Hematopoietic multipotent progenitor cell treated with erythropoietin and hydrocortisone succinate and interleukin-3 and kit ligand, for 17 days (in vitro differentiated cells): ENCODE measurements at regions not wholly inside any gene's neighbourhood (a gene's known extent, or its start where the extent isn't known, plus 50 kb on each side); places are given as distances from the start of the nearest gene placed in this dataset.
"Not testable (repeated sequence)": the region's sequence is repeated elsewhere in the genome, so short reads cannot be mapped to it uniquely, and the experiment has no call there.

Source experiments
- DNase-seq: peaks from one replicate; pipeline ENCODE4 v3.0.0-alpha.2; 2015; ENCODE audit warnings: low spot score

DNA sequence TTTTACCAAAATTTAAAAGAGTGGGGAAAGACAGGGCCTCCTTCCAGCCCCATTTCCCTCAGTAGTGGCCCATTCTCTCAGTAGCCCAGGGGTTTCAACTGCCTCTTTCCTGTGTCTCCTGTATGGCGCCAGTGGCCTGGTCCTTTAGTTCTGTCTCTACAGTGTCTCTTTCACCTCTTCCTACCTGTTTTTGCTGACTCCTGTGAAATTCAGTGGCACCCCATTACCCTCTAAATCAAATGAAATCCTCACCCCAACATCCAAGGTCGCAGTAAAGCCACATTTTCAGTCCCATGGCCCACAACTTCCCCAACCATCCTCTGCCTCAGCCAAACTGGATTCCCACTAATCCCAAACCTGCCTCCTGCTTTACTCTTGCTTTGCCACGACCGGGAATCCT, 200.7 kb downstream of the IPMK start:
- DNase-seq: no peak

DNA sequence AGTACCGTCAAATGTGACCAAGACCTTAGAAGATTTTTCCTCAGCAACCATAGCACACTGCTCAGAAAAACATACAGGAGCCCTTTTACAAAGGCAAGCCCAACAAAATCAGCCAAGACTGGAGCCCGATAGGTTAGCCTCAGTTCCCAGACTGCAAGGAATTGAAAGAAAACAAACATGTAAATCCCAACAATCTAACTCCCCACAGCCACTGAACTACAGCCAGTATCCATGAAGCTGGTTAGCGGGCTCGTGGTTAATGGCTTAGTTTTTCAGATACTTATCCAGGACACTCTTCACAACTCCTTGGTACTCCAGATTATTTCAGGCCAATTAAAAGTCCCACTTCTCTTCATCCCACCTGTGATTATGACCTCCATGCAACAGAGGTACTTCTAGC, 201.6 kb downstream of the IPMK start:
- DNase-seq: no peak

DNA sequence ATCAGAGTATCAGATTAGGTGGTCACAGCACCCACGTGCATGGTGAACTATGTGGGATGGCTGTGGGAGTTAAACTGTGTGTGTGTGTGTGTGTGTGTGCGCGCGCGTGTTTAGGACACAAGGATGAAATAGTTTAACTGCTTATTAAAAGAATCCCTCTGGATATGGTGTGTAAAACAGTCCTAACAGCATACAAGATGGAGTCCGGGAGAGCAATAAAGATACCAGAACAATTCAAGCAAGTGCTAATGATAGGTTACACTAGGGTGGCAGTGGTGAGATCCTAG, 202.2 kb downstream of the IPMK start:
- DNase-seq: no peak

DNA sequence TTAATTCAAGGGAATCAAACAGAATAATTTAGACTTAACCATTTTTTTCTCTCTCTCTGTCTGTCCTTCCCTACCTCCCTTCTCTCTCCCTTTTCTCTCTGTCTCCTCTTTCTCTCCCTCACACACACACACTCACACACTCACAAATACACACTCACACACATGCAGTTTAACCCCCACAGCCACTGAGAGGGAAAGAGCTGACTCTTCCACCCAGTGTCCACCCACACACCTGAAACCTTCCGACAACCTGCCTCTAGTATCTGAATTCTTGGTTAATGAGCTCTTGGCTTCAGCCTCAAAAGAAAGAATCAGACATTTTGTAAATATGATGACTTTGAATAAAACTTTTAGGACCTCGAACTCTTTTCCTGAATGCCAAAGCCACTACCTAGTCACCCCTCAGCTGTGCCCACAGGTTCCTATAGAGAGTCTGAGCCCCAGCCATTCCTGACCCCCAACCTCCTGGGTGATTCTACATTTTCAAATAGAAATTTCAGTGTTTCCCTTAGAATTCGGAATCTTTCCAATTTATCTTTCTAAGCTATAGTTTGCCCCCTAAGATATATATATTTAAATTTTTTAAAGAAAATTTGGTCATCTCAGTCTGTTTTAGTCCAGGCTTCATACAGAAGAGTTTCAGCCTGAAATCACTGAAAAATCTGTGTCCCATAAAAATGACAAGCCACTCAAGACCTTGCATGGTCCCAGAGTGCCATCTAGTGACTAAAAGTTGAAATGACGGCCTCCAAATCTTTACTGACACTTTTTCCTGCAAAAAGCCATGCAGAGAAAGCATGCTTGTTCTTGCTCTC, 202.8 kb downstream of the IPMK start:
- peak; percentile 15 for DNase-seq

DNA sequence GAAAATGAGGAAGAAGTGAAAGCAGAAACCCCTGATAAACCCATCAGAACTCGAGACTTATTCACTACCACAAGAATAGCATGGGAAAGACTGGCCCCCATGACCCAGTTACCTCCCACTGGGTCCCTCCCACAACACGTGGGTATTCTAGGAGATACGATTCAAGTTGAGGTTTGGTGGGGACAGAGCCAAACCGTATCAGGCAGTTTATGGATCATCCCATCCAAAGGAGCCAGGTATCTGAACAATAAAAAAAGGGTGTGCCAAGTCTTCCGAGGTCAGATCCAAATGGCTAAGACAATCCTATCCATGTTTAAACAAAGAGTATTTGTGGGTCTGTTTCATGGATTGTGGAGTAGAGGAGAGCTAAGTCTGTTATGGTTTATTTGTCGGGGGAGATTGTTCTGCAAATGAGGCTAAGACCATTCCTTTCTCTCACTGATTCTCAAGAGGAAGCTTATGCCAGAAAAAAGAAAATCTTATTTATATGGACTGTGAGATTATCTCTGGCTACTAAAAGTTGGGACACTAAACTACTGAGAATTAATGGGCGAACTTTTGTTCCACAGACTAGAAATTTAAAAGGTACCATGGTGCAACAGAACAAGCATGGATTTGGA, 203.7 kb downstream of the IPMK start:
- DNase-seq: no peak

DNA sequence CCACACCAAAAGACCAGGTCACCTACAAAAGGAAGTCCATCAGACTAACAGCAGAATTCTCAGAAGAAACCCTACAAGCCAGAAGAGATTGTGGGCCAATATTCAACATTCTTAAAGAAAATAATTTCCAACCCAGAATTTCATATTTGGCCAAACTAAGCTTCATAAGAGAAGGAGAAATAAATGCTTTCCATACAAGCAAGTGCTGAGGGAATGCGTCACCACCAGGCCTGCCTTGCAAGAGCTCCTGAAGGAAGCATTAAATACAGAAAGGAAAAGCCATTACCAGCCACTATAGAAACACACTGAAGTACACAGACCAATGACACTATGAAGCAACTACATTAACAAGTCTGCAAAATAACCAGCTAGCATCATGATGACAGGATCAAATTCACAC, 209.0 kb downstream of the IPMK start:
- not testable (repeated sequence) for DNase-seq

DNA sequence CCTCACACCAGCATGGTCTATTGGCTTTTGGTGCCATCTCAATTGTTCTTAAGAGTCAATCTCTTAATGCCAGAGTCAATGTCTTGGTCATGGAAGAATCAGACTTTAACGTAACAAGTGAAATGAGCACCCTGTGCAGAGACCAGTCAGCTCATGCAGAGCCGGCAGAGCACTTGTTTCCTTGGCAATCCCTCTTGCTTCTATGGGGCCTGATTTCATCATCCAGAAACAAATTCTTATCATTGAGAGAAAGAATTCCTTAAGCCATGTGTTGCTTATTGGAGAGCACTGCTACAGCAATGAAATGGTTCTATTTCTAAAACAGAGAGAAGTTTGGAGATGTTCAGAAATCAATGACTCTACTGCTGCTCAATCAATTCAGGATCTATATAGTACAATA, 212.8 kb downstream of the IPMK start:
- no peak for DNase-seq

DNA sequence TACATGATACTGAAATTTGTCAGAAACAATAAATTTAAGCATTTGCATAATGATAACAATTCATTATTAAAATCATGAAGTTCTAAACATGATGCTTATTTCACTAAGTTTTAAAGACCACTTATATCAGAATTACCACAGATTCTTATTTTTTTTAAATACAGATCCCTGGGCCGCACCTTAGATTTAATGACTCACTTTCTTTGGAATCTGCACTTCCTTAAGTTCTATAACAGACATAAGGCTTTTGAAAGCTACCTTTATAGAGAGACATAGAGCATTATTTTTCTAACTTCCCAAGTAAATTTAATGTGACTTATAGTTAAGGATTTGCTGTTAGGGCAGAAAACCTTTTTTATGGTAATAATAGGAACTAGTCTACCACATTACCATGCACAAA, 214.9 kb downstream of the IPMK start:
- DNase-seq: no peak

DNA sequence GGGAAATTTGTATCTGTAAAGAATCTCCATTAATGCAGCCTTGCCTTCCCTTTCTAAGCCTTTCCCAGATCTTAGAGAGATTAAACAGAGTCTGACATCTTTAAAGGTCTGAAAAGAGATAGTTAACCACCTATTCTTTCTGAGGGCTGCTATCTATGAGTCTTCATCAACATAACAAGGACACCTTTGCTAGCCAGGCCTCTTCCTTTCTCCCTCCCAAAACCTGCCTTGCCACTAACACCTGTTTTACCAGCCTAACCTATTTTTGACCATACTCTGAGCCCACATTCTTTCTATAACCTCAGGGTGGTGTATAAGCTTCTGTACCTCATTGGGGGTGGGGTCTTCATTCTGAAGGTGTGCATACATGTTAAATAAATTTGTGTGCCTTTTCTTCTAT, 217.1 kb downstream of the IPMK start:
- DNase-seq: no peak

DNA sequence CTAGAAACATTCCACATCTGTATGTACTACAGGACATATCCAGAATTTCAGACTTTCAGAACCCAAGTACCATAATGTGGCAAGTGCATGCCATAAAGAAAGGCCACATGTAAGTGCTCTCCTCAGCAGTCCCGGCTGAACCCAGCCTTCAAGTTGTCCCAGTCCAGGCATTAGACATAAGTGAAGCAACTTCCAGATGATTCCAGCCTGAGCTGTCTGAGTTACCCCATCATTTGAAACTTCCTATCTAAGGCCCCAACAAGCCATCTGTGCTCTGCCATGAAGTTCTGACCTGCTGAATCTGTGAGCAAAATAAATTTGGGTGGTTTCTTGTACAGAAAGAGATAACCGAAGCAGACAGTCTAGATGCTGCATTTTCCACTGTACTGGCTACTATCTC, 218.8 kb downstream of the IPMK start:
- no peak for DNase-seq

DNA sequence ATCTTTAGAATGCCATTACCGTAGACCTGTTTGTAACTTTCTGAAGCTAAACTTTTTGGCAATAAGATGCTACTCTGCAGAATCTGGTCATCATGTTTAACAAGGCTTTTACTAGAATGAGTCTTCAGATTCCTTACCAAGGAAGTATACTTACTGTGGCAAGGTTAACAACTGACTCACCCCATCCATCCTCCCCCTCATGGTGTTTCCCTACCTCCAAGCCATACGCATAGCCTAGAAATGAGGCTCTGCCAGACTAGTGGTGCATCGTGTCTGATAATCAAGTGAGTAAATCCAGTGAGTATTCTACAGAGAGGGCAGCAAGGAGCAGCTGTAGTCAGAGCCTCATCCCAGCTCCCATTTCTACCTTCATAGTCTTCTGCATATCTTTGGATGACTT, 223.6 kb downstream of the IPMK start:
- DNase-seq: no peak

DNA sequence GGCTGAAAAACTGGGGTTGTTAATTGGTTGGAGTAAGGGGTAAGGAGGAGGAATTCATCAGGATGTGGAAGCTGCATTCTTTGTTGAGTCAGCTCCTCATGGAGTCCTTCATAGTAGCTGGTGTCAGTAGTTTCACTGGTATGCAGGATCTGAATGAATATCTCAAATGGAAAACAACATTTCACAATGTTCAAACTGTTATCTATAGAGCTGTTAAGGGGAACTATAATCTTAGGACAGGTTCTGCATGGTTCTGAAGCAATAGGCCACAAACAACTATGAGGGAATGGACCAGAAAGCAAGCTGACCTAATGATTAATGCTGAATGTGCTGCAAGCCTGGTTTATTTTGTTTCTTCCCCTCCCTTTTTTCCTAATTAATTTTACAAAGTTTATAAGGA, 225.8 kb downstream of the IPMK start:
- DNase-seq: no peak

DNA sequence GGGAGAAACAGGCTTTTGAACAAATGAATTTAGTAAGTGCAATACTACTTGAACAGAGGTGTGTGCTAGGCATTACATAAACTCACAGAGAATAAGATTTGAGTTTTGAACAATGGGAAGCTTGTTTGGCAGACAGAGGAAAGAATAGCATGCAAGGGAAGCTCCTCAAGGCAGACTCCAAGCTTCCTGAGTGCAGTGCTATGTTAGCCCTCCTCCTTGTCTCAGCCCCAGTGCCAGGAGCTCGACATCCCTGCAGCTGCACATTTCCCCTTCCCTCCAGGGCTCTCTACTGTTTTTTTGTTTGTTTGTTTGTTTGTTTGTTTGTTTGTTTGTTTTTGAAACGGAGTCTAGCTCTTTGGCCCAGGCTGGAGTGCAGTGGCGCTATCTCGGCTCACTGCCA, 237.5 kb downstream of the IPMK start:
- DNase-seq: no peak

DNA sequence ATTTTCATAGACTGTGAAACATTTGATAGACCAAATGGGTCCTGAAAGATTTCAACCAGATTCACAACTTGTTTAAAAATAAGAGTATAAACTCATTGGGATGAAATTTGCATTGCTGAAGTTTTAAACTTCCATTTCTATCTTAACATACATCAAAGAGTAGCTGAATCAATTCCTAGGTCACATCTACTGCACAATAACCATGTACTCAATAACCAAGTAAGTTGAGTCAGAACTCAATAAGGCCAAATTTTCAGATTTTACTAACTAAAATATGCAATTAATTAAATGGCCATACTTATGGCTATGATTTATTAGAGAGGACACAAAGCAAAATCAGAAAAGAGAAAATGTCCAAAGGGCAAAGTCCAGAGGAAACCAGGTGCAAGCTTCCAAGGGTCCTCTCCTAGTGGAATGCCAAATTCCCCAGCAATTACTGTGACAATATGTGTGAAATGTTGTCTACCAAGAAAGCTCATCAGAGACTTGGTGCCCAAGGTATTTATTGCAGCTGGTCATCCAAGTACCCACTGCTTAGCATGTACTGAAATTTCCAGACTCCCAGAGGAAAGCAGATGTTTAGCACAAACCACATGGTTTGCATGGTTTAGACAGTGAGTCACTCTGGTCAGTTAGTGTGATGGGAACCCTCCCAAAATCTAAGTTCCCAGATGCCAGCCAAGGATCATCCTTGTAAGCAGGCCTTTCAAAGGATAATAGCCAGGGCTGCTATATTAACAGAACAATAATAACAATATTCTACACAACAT, 238.9 kb downstream of the IPMK start:
- no peak for DNase-seq

DNA sequence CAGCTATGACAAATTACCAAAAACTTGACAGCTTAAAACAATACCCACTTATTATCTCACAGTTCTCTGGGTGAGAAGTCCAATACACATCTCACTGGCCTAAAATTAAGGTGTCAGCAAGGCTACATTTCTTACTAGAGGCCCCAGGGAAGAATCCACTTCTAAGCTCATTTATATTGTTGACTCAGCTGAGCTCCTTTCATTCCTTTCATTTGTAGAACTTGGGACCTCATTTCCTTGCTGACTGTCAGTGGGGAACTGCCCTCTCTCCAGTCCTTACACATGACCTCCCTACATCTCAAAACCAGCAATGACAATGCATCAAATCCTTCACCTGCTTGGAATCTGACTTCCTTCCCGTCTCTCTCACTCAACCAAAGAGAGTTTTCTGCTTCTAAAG, 240.3 kb downstream of the IPMK start:
- no peak for DNase-seq

DNA sequence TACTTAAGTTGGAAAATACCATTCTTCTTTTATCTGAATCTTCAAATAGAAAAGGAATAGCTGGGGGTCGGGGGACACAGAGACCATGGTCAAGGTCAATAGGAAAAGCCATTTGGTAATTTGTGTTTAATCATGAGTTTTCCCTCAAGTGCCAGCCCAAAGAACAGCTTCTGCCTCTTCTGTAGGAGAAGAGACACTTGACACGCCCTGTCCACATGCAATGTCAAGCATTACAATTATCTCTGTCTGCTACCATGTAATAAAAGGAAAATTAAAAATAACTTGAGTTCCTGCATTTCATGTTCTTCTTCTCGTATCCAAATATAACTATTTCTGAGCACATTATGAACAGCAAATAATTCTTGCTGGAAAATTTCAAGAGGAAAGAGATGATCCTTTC, 241.7 kb downstream of the IPMK start:
- DNase-seq: no peak

DNA sequence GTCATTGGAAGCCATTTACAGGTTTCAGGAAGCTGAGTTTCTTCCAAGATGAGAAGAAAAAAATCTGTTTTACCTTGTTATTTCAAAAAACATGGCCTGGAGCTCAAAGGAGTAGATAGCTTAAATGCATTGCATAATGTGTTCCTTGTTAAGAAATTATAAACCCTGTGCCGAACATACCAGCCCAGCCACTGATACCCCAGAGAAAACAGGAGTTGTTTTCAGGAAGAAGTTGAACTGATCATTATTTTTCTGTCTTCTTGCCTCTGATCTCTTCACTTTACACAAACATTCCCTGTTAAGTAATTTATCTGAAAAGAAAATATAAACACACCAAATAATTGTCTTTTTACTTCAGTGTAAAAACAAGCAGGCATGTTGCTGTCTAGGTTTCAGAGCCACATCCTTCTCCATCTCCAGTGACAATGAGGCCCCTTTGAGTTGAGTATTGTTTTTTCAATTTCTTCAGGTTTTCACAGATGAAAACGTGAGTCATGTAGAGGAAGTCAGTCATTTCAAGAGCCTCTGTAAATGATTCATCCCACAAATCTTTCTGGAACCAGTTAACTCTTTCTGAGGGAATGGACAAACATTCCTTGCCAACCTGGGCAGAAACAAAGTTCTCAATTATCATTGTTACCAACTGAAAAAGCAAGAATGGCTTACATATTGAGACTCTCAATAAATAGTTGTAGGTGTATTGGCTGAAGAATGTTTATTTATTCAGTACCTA, 244.2 kb downstream of the IPMK start:
- DNase-seq: no peak

DNA sequence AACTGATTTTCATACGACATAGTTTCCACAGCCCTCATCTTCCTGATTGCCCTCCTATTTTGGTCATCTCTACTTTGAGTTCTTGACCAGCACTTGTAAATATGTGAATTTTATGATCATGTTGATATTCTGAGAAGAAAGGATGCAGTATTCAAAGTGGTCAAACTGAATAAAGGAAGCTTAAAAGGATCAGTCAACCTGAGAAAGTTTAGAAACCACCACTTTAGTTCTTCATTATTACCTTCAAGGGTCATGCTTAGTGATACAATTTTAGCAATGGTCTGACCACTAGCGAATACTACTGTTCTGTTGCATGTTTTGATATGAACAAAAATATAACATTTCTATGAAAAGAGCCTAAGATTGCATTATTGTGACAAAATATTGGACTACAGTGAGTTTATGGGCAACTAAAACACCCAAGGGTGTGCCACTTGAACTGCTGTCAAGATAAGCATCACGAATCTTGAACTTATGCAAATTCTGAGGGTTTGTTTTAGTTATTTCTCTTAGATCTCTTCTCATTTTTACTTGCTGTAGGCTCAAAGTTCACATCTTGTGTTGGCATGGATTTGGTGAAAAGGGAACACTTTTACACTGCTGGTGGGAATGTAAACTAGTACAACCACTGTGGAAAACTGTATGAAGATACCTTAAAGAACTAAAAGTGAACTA, 247.7 kb downstream of the IPMK start:
- no peak for DNase-seq

DNA sequence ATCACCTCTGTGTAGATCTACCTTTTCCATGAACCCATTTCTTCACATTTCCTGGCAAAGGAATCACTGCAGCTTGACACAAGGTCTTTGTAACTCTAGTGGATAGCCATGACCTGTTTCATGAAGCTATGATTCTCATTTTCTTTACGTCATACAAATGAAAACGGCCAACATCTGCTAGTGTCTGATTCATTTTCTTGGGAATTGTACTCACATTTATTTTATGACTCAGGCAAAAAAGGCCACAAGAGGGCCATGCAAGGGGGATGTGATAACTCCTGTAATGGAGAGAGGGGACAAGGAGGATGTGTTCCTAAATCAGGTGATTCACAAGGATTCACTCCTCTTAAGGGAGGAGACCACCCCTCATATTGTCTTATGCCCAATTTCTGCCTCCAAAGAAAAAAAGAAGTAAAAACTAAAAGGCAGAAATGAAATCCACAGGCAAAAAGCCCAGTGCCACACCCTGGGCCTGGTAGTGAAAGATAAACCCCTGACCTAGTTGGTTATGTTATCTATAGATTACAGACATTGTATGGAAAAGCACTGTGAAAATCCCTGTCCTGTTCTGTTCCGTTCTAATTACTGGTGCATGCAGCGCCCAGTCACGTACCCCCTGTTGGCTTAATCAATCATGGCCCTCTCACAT, 249.9 kb downstream of the IPMK start:
- DNase-seq: peak; percentile 42

DNA sequence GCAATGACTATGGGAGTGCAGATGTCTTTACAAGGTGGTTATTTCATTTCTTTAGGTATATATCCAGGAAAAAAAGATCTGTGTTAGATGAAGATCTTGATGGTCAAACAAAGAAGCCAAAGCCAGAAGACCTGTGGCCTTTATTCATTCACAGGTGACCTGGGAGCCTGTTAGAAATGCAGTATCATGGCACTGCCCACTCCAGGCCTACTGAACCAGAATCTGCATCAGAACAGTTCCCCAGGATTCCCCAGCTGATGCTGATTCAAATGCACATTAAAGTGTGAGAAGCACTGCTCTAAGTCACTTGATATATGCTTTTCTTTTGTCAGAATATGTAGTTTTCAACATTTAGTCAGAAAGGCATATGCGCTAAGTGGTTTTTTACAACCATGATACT, 251.1 kb downstream of the IPMK start:
- no peak for DNase-seq

DNA sequence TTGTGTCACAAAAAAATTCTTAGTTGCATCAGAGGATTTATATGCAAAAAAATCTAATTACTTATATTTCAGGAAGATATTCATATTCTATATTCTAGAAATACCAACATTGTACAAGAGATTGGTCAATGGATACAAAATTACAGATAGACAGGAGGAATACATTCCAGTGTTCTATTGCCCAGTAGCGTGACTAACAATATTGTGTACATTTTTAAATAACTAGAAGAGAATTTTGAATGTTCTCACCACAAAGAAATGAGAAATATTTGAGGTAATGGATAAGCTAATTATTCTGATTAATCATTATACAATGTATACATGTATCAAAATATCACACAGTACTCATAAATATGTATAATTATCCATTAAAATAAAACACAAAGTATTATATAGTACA, 253.3 kb downstream of the IPMK start:
- no peak for DNase-seq

DNA sequence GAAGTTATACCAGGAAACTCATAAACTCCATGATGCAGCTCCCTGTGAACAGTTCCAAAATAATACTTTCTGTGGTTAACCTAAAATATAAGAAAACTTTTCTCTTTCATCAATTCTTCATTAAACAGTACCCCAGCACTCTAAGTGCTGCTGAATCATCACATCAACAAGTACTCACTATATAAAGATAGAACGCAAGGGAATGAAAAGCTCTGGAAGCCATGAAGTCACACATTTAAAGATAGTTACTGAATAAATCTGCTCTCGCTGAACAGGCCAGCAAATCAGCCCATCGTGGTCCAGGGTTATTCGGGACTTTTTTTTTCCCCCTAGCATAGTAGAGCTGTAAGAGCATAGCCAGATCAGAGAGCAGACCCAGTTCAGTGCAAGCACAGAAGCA, 254.3 kb downstream of the IPMK start:
- DNase-seq: no peak
